HepG2 (cell line): ENCODE measurements at regions not wholly inside any gene's neighbourhood (a gene's known extent, or its start where the extent isn't known, plus 50 kb on each side); places are given as distances from the start of the nearest gene placed in this dataset.

ENCODE experiments used
- EZH2 ChIP-seq: conservative IDR thresholded peaks from 2 replicates; pipeline ENCODE4 v1.6.1; 2012; ENCODE audit warnings: mild to moderate bottlenecking, low read depth, low read length, moderate library complexity
- JUN ChIP-seq: sonication (generic); formaldehyde crosslinking; IDR thresholded peaks from 2 replicates; pipeline ENCODE4 v1.4.0; 2020; ENCODE audit warnings: mild to moderate bottlenecking, missing genetic modification reagents
- KLF16 ChIP-seq, 2 experiments: sonication (generic) in 1 of 2; formaldehyde crosslinking in 1 of 2; IDR thresholded peaks; 2 replicates each; pipeline versions ENCODE4 v1.6.1 to v1.8.0; 2016 to 2023; ENCODE audit warnings: missing genetic modification reagents in 2 of 2, missing compliant biosample characterization in 1 of 2
- MTA1 ChIP-seq: sonication (generic); formaldehyde crosslinking; IDR thresholded peaks from 2 replicates; pipeline ENCODE4 v1.4.0; 2020; ENCODE audit warnings: missing genetic modification reagents, mild to moderate bottlenecking, borderline replicate concordance
- RFX1 ChIP-seq: fragments of 450-650 bp; IDR thresholded peaks from 2 replicates; pipeline ENCODE4 v1.6.1; 2017
- SMYD3 ChIP-seq: sonication (generic); formaldehyde crosslinking; IDR thresholded peaks from 2 replicates; pipeline ENCODE4 v1.8.1; 2023; ENCODE audit warnings: mild to moderate bottlenecking, missing genetic modification reagents

- TF ChIP-seq SMYD3 (CRISPR knock-in tag) (no peak), MTA1 (CRISPR knock-in tag) (no peak), RFX1 (no peak), EZH2 (no peak), KLF16 (CRISPR knock-in tag; IDR thresholded peaks at IDR 0.05) (no peak), JUN (CRISPR knock-in tag) (no peak)
These were observed 120.9 kb upstream of the GSC start for GRCh38 chr14:94890785-94891184.
